ENCODE measurements at regions not wholly inside any gene's neighbourhood (a gene's known extent, or its start where the extent isn't known, plus 50 kb on each side); places are given as distances from the start of the nearest gene placed in this dataset.
A peak's percentile ranks its signal among the peaks of the same experiment; 100 is the strongest.

DNA sequence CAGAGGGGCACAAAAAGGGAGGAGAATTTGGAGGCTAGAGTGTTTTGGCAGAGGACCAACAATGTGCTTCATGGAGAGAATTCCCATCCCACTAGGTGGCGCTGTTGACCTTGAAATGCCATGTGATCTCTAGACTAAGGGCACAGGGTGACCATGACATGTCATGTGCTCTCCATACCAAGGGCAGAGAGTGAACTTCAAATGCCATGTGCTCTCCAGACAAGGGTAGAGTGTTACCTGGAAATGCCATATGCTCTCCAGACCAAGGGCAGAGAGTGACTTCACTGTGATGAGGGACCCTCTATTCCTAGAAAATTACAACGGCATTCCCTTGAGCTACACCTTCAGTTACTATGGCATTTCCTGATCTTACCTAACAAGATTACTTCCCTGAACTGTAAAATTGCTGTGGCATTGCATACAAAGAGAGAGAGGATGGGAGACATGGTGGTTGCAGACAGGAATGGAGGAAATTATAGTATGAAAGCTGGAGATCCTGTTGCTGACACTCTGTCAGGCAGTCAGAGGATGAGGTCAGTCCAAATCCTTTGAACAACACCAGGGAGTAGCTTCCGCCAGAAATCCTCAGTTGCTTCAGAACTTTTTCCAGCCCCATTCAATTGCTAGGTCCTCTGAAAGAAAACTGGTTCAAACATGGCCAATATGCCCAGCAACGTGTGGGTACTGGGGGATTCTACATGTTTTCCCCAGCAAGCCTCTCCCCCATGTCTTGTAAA lies 60.9 kb upstream of the ACSM6 start:
- TF ChIP-seq EZH2 (IDR thresholded peaks at IDR 0.05; ENCODE audit: borderline replicate concordance, low read length), result no peak
- TF ChIP-seq, protein P1, sequence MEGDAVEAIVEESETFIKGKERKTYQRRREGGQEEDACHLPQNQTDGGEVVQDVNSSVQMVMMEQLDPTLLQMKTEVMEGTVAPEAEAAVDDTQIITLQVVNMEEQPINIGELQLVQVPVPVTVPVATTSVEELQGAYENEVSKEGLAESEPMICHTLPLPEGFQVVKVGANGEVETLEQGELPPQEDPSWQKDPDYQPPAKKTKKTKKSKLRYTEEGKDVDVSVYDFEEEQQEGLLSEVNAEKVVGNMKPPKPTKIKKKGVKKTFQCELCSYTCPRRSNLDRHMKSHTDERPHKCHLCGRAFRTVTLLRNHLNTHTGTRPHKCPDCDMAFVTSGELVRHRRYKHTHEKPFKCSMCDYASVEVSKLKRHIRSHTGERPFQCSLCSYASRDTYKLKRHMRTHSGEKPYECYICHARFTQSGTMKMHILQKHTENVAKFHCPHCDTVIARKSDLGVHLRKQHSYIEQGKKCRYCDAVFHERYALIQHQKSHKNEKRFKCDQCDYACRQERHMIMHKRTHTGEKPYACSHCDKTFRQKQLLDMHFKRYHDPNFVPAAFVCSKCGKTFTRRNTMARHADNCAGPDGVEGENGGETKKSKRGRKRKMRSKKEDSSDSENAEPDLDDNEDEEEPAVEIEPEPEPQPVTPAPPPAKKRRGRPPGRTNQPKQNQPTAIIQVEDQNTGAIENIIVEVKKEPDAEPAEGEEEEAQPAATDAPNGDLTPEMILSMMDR (conservative IDR thresholded peaks at IDR 0.05 in 1 of 2, IDR thresholded peaks at IDR 0.05 in 1 of 2; ENCODE audit: extremely low read depth in 1 of 2, insufficient read depth in 1 of 2, low read depth in 1 of 2, low read length in 2 of 2), result peak; percentile 84

Data from mammary epithelial cell (primary cell).